HG03280 (cell line): ENCODE measurements at regions not wholly inside any gene's neighbourhood (a gene's known extent, or its start where the extent isn't known, plus 50 kb on each side); places are given as distances from the start of the nearest gene placed in this dataset.

Experiments
- ATAC-seq: cut with Tn5 transposase; IDR thresholded peaks from one replicate; pipeline ENCODE4 v1.9.1; 2021; ENCODE audit warnings: mild to moderate bottlenecking, moderate library complexity; ENCODE audit not compliant: unreplicated experiment

DNA sequence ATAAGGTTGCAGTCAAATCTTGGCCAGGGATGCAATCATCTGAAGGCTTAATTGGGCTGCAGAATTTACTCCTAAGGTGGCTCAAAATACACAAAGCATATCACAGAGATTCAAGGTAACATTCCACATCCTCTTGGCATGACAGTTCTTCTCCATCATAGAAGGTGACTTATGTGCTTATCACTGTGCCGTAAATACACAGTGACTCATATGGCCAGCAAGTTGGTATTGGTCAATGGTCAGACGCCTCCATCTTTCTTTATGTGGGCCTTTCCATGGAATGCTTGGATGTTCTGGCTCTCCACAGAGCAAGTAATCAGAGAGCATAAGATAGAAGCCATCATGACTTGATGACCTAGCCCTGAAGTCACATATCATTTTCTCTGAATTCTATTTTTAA is 168.8 kb upstream of the ST8SIA2 start:
- ATAC-seq, result no peak

GRCh38 chr15:92226020-92226612 is 167.6 kb upstream of the ST8SIA2 start:
- ATAC-seq, result no peak

GRCh38 chr15:92228830-92229229 is 164.9 kb upstream of the ST8SIA2 start:
- ATAC-seq, result no peak

DNA sequence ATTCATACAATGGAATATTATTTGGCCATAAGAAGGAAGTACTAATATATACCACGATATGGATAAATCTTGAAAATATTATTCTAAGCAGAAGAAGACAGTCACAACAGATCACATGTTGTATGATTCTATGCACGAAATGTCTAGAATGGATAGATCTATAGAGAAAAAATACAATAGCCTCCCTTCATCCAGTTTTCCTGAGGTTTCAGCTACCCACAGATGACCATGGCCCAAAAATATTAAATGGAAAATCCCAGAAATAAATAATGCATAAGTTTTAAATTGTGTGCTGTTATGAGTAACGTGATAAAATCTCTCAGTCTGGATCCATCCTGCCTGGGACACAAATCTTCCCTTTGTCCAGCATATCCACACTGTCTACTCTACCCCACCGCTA is 162.2 kb upstream of the ST8SIA2 start:
- ATAC-seq, result no peak

DNA sequence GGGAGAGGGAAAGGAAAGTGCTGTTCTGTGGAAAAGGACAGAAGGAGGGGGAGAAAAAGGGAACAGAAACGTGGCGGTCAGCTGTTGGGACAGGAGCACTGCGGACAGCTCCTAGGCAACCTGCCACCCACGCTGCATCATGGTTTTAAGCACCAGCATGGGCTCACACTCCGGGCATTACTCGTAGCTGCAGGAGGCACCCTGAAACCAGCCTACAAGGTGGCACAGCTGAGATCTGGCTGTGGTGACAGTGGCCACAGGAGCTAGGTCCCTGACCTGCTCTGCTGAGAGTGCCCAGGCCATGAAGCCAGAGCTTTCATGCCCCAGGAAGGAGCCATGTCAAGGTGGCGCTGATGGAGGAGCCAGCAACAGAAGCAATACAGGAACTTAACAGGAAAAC is 161.4 kb upstream of the ST8SIA2 start:
- no peak for ATAC-seq

- ATAC-seq, result no peak
Observed at GRCh38 chr15:92232876-92233275, 160.8 kb upstream of the ST8SIA2 start.

DNA sequence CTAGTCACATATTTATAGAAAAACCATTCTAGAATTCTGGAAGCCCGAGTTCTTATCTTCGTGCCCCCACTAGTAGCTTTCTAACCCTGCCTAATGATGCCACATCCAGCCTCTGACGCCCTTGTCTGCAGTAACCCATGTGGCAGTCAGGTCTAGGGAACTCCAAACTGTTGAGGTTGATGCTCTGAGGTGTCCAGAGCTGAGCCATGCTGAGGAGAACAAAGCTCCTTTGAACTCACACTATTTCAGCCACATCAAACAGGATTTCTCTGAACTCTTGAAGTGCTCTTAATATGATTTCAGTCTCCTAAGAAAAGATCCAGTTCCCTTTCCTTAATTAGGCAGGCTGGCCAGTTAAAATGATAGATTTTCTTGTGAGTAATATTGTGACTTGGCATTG is 150.5 kb upstream of the ST8SIA2 start:
- no peak for ATAC-seq

DNA sequence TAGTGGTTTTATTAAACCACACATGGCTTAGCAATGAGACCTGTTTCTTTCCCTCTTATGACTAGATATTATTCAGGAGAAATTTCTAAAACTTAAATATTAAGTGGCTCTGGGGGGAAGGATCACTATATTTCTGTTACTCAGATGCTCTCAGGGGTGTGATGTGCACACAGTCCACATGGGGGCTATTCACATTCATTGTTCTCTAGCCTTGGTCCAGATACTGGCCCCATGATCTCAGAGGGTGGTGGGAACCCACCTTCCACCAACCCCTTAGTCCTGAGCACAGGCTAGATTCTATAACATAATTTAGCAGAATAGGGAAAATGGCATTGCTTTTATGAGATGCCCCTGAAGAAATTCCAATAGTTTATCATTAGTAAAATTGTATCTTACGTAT is 149.0 kb upstream of the ST8SIA2 start:
- ATAC-seq, result no peak

DNA sequence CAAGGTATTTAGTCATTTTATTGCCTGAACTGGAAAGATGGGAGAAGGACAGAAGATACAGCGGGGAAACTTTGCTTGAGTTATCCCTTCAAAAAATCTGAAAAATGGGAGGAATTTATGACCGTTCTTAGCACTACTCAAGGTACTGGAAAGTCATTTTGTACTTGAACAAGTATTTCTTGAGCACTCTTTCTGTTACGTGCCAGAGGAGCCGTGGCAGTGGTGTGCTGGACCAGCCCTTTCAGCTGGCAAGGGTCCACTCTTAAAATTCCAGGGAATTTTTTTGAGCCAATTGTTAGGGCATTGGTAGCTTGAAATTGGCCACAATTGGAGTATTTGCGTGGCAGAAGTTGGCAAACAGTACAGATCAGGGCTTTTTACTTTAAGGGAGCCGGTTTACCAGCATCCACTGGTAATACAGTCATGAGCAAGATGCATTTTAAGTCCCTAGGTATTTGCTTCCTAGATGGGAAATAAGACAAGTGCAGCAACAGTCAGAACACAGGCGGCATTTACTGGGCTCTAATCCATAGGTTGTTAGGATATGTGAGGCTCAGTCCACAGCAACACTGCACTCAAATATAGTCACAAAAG is 145.9 kb upstream of the ST8SIA2 start:
- no peak for ATAC-seq

- no peak for ATAC-seq
Observed at GRCh38 chr15:92266796-92267685, 126.6 kb upstream of the ST8SIA2 start.

DNA sequence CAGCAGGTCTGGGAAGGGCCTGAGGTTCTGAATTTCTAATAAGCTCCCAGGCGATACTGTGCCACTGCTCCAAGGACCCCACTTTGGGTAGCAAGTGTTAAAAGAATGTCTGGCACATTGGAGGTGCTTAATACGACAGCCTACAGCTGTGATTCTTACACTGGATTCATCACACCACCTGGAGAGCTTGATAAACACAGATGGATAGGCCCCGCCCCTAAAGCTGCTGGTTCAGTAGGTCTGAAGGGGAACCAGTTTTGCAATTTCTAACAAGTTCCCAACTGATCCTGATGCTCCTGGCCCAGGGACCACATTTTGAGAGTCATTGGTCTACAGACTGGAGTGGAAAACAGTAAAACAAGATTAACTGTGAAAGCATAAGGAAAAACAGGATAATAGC is 124.8 kb upstream of the ST8SIA2 start:
- no peak for ATAC-seq

DNA sequence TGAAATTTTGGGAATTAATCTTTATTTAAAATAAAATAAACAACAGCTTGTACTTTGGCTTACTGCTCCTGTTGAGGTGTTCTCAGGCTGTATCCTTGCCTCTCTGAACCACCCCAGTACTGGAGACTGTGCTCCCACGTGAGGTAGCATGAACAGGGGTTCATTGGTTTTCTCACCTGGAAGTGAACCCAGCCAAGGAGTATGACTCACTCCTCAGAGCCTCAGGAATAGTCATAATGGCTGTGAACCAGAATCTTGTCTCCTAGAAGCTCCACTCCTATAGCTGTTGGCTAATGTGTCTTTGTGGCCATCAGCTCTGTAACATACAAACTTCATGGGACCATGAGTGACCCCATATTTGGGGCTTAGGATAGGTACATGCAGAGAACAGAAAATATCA is 122.5 kb upstream of the ST8SIA2 start:
- ATAC-seq, result no peak

DNA sequence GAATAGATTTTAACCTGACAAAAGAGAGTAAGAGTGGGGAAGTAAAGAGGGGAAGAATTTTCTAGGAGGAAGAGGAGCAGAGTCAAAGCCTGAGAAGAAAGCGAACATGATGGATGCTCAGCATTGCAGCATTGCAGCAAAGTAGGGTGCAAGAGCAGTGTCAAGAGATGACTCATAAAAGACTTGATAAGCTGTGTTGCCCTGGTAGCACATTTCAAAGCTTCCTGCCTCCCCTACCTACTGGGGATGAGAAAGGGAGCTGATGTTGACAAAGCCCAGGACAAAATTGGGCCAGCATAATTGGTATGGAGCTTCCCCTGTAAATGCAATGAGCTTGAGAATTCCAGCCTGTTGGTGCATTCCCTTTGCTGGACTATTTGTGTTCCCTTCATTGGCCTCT is 121.6 kb upstream of the ST8SIA2 start:
- no peak for ATAC-seq

- no peak for ATAC-seq
Observed at GRCh38 chr15:92273286-92273685, 120.4 kb upstream of the ST8SIA2 start.

DNA sequence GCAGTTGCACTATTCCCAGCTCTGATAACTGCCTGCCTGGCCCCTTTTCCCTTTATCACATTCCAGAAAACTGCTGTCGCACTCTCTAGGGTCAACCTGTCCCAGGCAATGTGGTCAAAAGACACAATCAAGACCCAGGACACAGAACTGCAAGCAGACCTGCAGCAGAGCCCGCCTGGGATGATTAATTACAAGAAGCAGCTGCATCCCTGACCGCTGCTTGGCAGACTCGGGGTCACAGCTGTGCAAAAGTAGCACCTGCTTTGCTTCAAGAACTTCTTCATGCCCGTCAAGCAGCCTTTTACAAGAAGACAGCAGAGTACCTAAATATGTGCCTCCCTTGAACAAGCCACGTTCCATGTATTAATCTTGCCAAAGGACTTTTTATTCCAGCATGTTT is 120.0 kb upstream of the ST8SIA2 start:
- no peak for ATAC-seq

DNA sequence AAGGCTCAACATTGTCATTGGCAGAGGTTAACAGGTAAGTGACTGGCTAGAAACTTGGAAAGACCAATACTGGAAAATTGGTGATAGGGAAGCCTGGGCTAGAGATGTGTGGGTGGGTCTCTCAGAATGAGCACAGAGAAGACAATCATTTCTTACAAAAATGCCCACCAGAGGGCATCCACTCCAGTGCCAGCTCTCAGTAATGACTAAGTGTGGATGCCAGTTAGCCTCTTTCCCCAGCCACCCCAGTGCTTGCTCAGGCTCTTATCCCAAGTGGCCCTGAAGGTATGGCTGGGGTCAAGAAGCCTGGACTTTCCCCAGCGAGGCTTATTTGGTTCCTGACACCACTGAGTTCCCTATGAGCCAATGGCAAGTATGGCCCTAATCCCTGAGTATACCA is 115.9 kb upstream of the ST8SIA2 start:
- ATAC-seq, result no peak

- no peak for ATAC-seq
Observed at GRCh38 chr15:92283813-92284212, 109.9 kb upstream of the ST8SIA2 start.

- peak; percentile 72 for ATAC-seq
Observed at GRCh38 chr15:92288755-92289154, 104.9 kb upstream of the ST8SIA2 start.

- no peak for ATAC-seq
Observed at GRCh38 chr15:92289733-92290132, 103.9 kb upstream of the ST8SIA2 start.

DNA sequence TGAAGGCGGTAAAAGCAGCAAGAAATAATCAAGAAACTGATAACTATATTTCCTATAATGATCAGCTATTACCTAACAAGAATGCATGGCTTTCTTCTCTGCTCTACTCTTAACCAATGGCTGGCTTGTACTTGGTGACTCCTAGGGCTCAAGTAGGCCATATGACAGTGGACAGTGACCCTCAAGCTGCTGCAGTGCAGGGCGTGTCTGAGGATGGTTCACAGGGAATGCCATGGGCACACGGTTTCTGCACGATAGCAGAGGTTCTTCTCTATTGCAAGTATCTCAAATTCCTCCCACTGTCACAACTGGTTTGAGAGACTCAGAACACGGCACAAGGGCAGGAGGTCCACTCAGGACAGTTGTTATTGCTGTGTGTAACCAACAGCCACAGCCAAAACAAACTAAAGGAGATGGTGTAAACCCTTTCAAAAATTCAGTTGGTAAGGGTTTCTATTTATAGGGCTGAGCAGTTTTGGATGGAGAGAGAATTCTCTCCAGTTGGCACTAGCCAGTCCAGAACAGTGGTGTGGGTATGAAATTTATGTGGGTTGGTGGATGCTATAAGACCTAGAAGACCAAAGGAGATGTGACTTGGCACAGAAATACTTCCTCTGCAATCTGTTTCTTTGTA is 103.2 kb upstream of the ST8SIA2 start:
- ATAC-seq, result no peak

DNA sequence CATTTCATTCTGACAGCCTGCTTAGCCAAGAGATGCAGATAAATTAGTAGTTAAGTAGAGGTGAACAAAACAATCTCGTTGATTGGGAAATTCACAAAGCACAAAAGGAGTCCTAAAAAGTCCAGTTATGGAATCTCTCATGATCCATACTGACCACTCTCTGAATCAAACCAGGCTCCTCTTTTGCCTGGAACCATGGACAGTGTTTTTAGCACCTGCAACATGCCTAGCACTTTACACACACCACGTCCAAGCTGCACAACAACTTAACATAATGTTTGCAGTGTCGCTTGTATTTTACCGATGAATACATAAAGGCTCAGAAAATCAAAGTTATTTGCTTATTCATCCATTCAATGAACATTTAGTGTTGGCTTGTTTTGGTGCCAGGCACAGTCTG is 101.8 kb upstream of the ST8SIA2 start:
- no peak for ATAC-seq

DNA sequence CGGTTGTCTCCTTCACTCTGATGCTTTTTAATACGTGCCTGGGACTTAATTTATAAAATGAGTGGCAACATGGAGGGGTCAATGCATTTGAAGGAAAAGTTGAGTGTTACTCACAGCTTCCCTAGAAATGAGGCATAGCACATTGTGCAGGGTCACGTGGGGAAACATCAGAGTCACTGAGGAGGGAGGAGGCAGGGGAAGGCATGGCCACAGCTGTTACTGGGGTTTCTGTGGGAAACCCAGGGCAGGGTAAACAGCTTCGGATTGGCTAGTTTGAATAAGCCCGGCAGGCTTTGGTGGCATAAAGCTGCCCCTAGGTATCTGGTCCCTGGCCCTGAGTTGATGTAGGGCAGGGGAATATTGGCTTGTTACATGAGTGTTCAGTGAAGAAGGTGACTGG is 98.9 kb upstream of the ST8SIA2 start:
- ATAC-seq, result no peak
